Karpas-422 (cell line): ENCODE measurements at regions not wholly inside any gene's neighbourhood (a gene's known extent, or its start where the extent isn't known, plus 50 kb on each side); places are given as distances from the start of the nearest gene placed in this dataset.
"Not testable (repeated sequence)": the region's sequence is repeated elsewhere in the genome, so short reads cannot be mapped to it uniquely, and the experiment has no call there.

Experiments used
- DNase-seq: peaks from one replicate; pipeline ENCODE4 v3.0.0-alpha.2; 2015
- H2AFZ ChIP-seq: fragments of 200-600 bp; sonication (generic); 2 replicates; pipeline ENCODE4 v1.6.1; 2014; ENCODE audit warnings: antibody characterized with exemption, low read length, mixed read lengths
- H3K27ac ChIP-seq: fragments of 200-600 bp; sonication (generic); 2 replicates; pipeline ENCODE4 v1.5.1; 2014; ENCODE audit warnings: mild to moderate bottlenecking, low read length, moderate library complexity
- H3K27me3 ChIP-seq: fragments of 200-600 bp; sonication (generic); 2 replicates; pipeline ENCODE4 v1.6.1; 2014; ENCODE audit warnings: low read length, mixed read lengths
- H3K36me3 ChIP-seq: fragments of 200-600 bp; sonication (generic); 2 replicates; pipeline ENCODE4 v1.6.1; 2014; ENCODE audit warnings: low read length, mixed read lengths; ENCODE audit not compliant: insufficient read depth
- H3K4me1 ChIP-seq: fragments of 200-600 bp; sonication (generic); 2 replicates; pipeline ENCODE4 v1.6.1; 2014; ENCODE audit warnings: mild to moderate bottlenecking, low read length, mixed read lengths
- H3K4me2 ChIP-seq: fragments of 200-600 bp; sonication (generic); 2 replicates; pipeline ENCODE4 v1.6.1; 2014; ENCODE audit warnings: low read length, low read depth, mild to moderate bottlenecking; ENCODE audit not compliant: poor library complexity, severe bottlenecking
- H3K4me3 ChIP-seq: fragments of 200-600 bp; sonication (generic); 2 replicates; pipeline ENCODE4 v1.5.1; 2014; ENCODE audit warnings: mild to moderate bottlenecking, antibody characterized with exemption, low read length, mixed read lengths
- H3K79me2 ChIP-seq: fragments of 200-600 bp; sonication (generic); 2 replicates; pipeline ENCODE4 v1.6.1; 2014; ENCODE audit warnings: mild to moderate bottlenecking, low read length, mixed read lengths
- H3K9ac ChIP-seq: fragments of 200-600 bp; sonication (generic); 2 replicates; pipeline ENCODE4 v1.6.0; 2014; ENCODE audit warnings: low read length
- H3K9me2 ChIP-seq: fragments of 200-600 bp; sonication (generic), shearing (Covaris generic); replicated peaks from 2 replicates; pipeline ENCODE4 v1.6.0; 2014; ENCODE audit warnings: mild to moderate bottlenecking, low read length, moderate library complexity; ENCODE audit not compliant: insufficient read depth
- H3K9me3 ChIP-seq: fragments of 300-700, 200-600 bp; sonication (generic); 2 replicates; pipeline ENCODE4 v1.6.1; 2014; ENCODE audit warnings: low read length, mixed read lengths
- H4K20me1 ChIP-seq: fragments of 200-600 bp; sonication (generic); 2 replicates; pipeline ENCODE4 v1.6.1; 2014; ENCODE audit warnings: mild to moderate bottlenecking, antibody characterized with exemption, low read length, low read depth; ENCODE audit not compliant: insufficient read depth

DNA sequence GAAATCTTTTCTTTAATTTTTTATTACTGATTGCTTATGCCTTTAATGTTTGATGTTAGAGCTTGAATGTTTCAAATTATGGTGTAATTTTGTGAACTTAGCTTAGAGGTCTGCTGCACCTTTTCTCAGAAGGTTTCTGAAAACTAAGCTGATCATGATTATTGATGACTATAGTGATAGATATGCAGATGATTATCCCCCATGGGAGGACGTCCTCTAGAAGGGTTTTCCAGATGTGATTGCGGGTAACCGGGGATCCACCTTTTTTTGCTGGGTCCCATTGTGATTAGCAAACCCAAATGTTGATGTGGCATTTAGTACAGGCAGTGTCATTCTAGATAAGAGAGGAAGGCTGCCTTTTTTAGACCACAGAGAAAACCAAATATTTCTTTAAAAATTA lies 272.9 kb downstream of the FBXO8 start:
- no peaks in the 10 kb centered on the region for H3K79me2 ChIP-seq
- no peaks in the 10 kb centered on the region for H3K9me2 ChIP-seq
- H3K9ac ChIP-seq, result no peak overlapping the region
- H3K4me1 ChIP-seq, result no peaks in the 10 kb centered on the region
- DNase-seq, result no peak
- no peaks in the 10 kb centered on the region for H3K36me3 ChIP-seq
- no peaks in the 10 kb centered on the region for H4K20me1 ChIP-seq
- H3K4me3 ChIP-seq, result no peak overlapping the region
- H3K9me3 ChIP-seq, result no peaks in the 10 kb centered on the region
- H3K27me3 ChIP-seq, result no peaks in the 10 kb centered on the region
- no peak overlapping the region for H3K27ac ChIP-seq
- no peak overlapping the region for H3K4me2 ChIP-seq
- no peak overlapping the region for H2AFZ ChIP-seq

DNA sequence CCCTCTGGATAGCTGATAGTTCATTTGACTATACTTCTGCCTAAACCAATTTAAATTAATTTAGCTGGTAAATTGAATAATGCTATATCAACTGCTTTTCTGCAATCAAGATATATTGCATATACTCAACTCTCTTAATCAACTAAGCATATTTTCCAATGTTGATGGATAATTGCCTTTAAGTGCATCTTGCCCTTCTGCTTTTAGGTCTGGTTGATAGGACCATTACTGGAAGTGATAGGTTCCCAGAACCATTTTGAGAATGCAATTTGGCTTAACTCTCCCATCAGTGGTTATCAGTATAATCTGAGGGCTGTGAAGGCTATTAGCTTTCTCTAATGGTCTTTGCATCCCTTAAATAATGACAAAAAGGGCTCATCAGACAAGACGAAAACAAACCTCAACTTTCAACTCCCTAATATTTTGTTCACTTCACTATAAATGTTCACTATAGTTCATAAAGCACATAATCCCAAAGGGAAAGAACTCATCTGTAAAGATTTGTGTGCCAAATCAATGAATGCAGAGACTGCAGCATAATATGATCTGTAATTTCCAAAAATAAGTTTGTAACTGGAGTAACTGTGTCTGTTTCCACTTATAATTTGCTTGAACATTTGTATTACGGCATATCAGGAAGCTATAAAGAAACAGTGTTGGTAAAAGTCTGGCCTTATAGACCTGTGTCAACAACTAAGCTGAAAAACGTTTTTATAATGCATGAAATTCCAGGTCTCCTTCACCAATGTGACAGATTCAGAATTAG lies 273.6 kb downstream of the FBXO8 start:
- DNase-seq, result no peak
- Histone ChIP-seq H3K79me2 (no peaks in the 10 kb centered on the region), H3K27me3 (no peaks in the 10 kb centered on the region), H3K9ac (no peak overlapping the region), H4K20me1 (no peaks in the 10 kb centered on the region), H3K4me3 (no peak overlapping the region), H3K9me2 (no peaks in the 10 kb centered on the region), H3K9me3 (no peaks in the 10 kb centered on the region), H2AFZ (no peak overlapping the region), H3K4me1 (no peaks in the 10 kb centered on the region), H3K27ac (no peak overlapping the region), H3K36me3 (no peaks in the 10 kb centered on the region), H3K4me2 (no peak overlapping the region)

DNA sequence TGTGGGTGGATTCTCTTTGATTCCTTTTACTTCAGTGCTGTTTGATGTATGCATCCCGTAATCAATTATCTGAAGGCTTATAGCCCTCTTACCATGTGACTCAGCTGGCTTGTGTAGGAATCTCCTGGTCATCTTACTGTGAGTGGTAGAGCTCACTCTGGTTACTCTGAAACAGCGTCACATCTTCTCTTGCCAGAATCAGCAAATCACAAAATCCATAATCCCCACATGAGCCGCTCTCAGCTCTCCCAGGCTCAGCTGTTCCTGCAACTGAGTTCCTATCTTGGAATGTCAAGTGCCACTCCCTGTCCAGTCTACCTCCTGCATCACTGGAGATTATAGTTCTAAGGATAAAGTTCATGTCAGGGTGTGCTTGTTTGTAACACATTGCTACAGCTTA lies 278.0 kb downstream of the FBXO8 start:
- DNase-seq, result no peak
- H3K4me1 ChIP-seq, result no peaks in the 10 kb centered on the region
- H3K4me2 ChIP-seq, result no peak overlapping the region
- no peaks in the 10 kb centered on the region for H3K79me2 ChIP-seq
- no peak overlapping the region for H3K27ac ChIP-seq
- H3K27me3 ChIP-seq, result no peaks in the 10 kb centered on the region
- H2AFZ ChIP-seq, result no peak overlapping the region
- no peaks in the 10 kb centered on the region for H3K36me3 ChIP-seq
- H3K4me3 ChIP-seq, result no peak overlapping the region
- H4K20me1 ChIP-seq, result no peaks in the 10 kb centered on the region
- H3K9ac ChIP-seq, result no peak overlapping the region
- no peaks in the 10 kb centered on the region for H3K9me3 ChIP-seq
- no peaks in the 10 kb centered on the region for H3K9me2 ChIP-seq

DNA sequence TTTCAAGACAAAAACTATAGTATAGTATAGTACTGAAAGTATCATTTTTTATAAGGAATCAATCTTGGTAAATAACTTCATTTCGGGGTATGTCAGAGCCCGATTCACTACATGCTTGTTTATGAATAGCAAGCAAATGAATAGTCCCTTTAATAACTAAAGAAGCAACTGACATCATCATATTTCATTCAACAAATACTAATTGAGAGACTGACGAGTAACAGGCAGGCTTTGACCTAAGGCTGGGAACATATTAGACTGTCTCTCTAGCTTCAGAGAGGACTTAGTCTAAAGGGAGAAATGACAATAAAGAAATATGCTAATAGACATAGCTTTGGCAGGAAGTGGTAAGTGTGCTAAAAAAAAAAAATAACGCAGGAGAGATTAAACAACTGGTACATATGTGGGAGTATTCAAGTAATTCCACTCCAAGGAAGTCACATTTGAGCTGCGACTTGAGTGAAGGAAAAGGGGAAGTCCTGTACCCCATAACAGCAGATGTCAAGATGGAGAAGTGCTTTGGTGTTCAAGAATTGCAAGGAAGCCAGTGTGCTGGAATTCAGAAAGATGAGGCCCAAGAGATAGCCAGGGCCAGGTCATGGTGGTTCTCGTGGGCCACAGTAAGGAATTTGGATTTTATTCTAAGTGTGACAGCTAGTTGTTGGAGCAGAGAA lies 284.9 kb downstream of the FBXO8 start:
- no peaks in the 10 kb centered on the region for H3K79me2 ChIP-seq
- H3K27me3 ChIP-seq, result no peaks in the 10 kb centered on the region
- no peaks in the 10 kb centered on the region for H3K4me1 ChIP-seq
- H3K27ac ChIP-seq, result no peak overlapping the region
- H3K4me3 ChIP-seq, result no peak overlapping the region
- H4K20me1 ChIP-seq, result no peaks in the 10 kb centered on the region
- H3K9me2 ChIP-seq, result no peaks in the 10 kb centered on the region
- H2AFZ ChIP-seq, result no peak overlapping the region
- H3K4me2 ChIP-seq, result no peak overlapping the region
- no peak for DNase-seq
- no peak overlapping the region for H3K9ac ChIP-seq
- no peaks in the 10 kb centered on the region for H3K9me3 ChIP-seq
- H3K36me3 ChIP-seq, result no peaks in the 10 kb centered on the region

DNA sequence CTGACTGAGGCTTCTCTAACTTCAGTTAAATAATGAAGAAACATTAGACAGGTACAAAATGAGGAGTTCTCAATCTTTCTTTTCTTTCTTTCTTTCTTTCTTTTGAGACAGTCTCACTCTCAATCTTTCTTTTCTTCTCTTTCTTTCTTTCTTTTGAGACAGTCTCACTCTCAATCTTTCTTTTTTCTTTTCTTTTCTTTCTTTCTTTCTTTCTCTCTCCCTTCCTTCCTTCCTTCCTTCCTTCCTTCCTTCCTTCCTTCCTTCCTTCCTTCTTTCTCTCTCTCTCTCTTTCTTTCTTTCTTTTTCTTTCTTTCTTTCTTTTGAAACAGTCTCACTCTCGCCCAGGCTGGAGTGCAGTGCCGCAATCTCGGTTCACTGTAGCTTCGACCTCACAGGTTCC lies 287.7 kb downstream of the FBXO8 start:
- not testable (repeated sequence) for H3K79me2 ChIP-seq, H3K9me2 ChIP-seq, H3K9ac ChIP-seq, H3K4me2 ChIP-seq, H3K36me3 ChIP-seq, H3K4me1 ChIP-seq, H4K20me1 ChIP-seq, DNase-seq, H3K9me3 ChIP-seq, H3K27me3 ChIP-seq, H3K27ac ChIP-seq, H2AFZ ChIP-seq, H3K4me3 ChIP-seq

DNA sequence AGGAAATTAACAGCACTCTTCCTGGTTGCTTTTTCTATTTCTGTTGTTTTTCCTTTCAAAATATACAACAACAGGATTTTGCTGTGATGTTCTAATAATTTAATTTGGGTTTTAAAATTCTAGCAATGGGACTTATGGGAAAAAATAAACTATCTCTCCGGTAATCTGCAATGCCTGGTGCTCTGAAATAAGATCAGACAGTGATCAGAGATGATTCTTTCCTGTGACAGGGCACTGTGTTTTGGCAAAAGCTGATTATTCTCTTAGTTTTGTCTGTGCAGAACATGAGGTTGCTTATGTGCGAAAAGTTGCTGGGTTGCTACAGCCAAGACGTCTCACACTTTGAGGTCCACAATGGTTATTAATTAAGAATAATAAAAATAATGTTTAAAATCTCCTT lies 291.7 kb downstream of the FBXO8 start:
- no peak overlapping the region for H3K9ac ChIP-seq
- no peaks in the 10 kb centered on the region for H3K9me3 ChIP-seq
- H3K4me1 ChIP-seq, result no peaks in the 10 kb centered on the region
- no peak overlapping the region for H3K27ac ChIP-seq
- H3K36me3 ChIP-seq, result no peaks in the 10 kb centered on the region
- H3K4me2 ChIP-seq, result no peak overlapping the region
- no peak overlapping the region for H2AFZ ChIP-seq
- H3K79me2 ChIP-seq, result no peaks in the 10 kb centered on the region
- no peaks in the 10 kb centered on the region for H3K9me2 ChIP-seq
- no peak for DNase-seq
- H3K27me3 ChIP-seq, result no peaks in the 10 kb centered on the region
- no peaks in the 10 kb centered on the region for H4K20me1 ChIP-seq
- H3K4me3 ChIP-seq, result no peak overlapping the region

GRCh38 chr4:173991316-173991715 lies 292.2 kb downstream of the FBXO8 start:
- no peak overlapping the region for H3K4me3 ChIP-seq
- H3K27ac ChIP-seq, result no peak overlapping the region
- H3K79me2 ChIP-seq, result no peaks in the 10 kb centered on the region
- no peaks in the 10 kb centered on the region for H3K36me3 ChIP-seq
- H3K9ac ChIP-seq, result no peak overlapping the region
- H3K4me1 ChIP-seq, result no peaks in the 10 kb centered on the region
- no peaks in the 10 kb centered on the region for H3K9me2 ChIP-seq
- DNase-seq, result no peak
- no peaks in the 10 kb centered on the region for H3K9me3 ChIP-seq
- H2AFZ ChIP-seq, result no peak overlapping the region
- no peaks in the 10 kb centered on the region for H3K27me3 ChIP-seq
- H4K20me1 ChIP-seq, result no peaks in the 10 kb centered on the region
- H3K4me2 ChIP-seq, result no peak overlapping the region

- H3K9me3 ChIP-seq, result no peaks in the 10 kb centered on the region
- no peaks in the 10 kb centered on the region for H3K9me2 ChIP-seq
- H3K4me1 ChIP-seq, result no peaks in the 10 kb centered on the region
- H3K4me2 ChIP-seq, result no peak overlapping the region
- H3K27ac ChIP-seq, result no peak overlapping the region
- no peaks in the 10 kb centered on the region for H3K79me2 ChIP-seq
- DNase-seq, result no peak
- no peaks in the 10 kb centered on the region for H3K27me3 ChIP-seq
- H2AFZ ChIP-seq, result no peak overlapping the region
- H3K4me3 ChIP-seq, result no peak overlapping the region
- no peaks in the 10 kb centered on the region for H4K20me1 ChIP-seq
- no peak overlapping the region for H3K9ac ChIP-seq
- no peaks in the 10 kb centered on the region for H3K36me3 ChIP-seq
Observed at GRCh38 chr4:173990869-173991210, 292.6 kb downstream of the FBXO8 start.
